ENCODE measurements at regions not wholly inside any gene's neighbourhood (a gene's known extent, or its start where the extent isn't known, plus 50 kb on each side); places are given as distances from the start of the nearest gene placed in this dataset.

- Histone ChIP-seq H3K27me3 (ENCODE audit: insufficient read depth, low read length) (no peaks in the 10 kb centered on the region), H3K27ac (ENCODE audit: low read depth, low read length) (no peak overlapping the region), H4K12ac (ENCODE audit: low read depth, low read length) (no peak overlapping the region), H3K4ac (ENCODE audit: low read depth, low read length) (no peak overlapping the region), H4K8ac (ENCODE audit: low read depth, low read length) (no peak overlapping the region), H3K79me2 (ENCODE audit: control insufficient read depth, insufficient read depth, low read length, poor library complexity) (no peaks in the 10 kb centered on the region), H2BK120ac (ENCODE audit: insufficient read depth, low read length, poor library complexity) (no peak overlapping the region), H3K4me3 (ENCODE audit: low read depth, low read length) (no peak overlapping the region), H3K4me2 (ENCODE audit: low read length) (no peak overlapping the region), H2BK12ac (ENCODE audit: low read length) (no peak overlapping the region), H3K36me3 (ENCODE audit: control insufficient read depth in 1 of 2, insufficient read depth in 2 of 2, low read length in 2 of 2) (no peaks in the 10 kb centered on the region), H3K9me3 (ENCODE audit: insufficient read depth, low read depth, low read length) (no peaks in the 10 kb centered on the region), H2BK5ac (ENCODE audit: low read depth, low read length, poor library complexity) (no peak overlapping the region), H3K79me1 (ENCODE audit: low read length) (no peaks in the 10 kb centered on the region), H3K23ac (ENCODE audit: low read length) (no peak overlapping the region), H4K91ac (ENCODE audit: low read depth, low read length) (no peak overlapping the region), H3K4me1 (ENCODE audit: control insufficient read depth in 1 of 2, insufficient read depth in 2 of 2, low read length in 2 of 2) (no peaks in the 10 kb centered on the region), H2AK5ac (ENCODE audit: low read length) (no peak overlapping the region), H3K14ac (ENCODE audit: low read length) (no peak overlapping the region), H3K9ac (ENCODE audit: low read length) (no peak overlapping the region), H2AFZ (ENCODE audit: insufficient read depth, low read length, poor library complexity) (no peak overlapping the region), H3K18ac (ENCODE audit: low read length) (no peak overlapping the region)
- no CpG with 5 or more reads among the region's 2 CpGs for WGBS (ENCODE audit: extremely low coverage, insufficient coverage, insufficient read length)
- no peak for DNase-seq
These were observed 443.0 kb downstream of the COL12A1 start for GRCh38 chr6:74762841-74763240.

GRCh38 chr6:74757813-74758212 is 448.0 kb downstream of the COL12A1 start:
- Histone ChIP-seq H3K27ac (ENCODE audit: low read depth, low read length) (no peak overlapping the region), H3K36me3 (ENCODE audit: control insufficient read depth in 1 of 2, insufficient read depth in 2 of 2, low read length in 2 of 2) (no peaks in the 10 kb centered on the region), H3K9ac (ENCODE audit: low read length) (no peak overlapping the region), H3K18ac (ENCODE audit: low read length) (no peak overlapping the region), H3K14ac (ENCODE audit: low read length) (no peak overlapping the region), H3K4ac (ENCODE audit: low read depth, low read length) (no peak overlapping the region), H4K8ac (ENCODE audit: low read depth, low read length) (no peak overlapping the region), H2AK5ac (ENCODE audit: low read length) (no peak overlapping the region), H3K4me1 (ENCODE audit: control insufficient read depth in 1 of 2, insufficient read depth in 2 of 2, low read length in 2 of 2) (no peaks in the 10 kb centered on the region), H3K79me2 (ENCODE audit: control insufficient read depth, insufficient read depth, low read length, poor library complexity) (no peaks in the 10 kb centered on the region), H2BK12ac (ENCODE audit: low read length) (no peak overlapping the region), H3K27me3 (ENCODE audit: insufficient read depth, low read length) (no peaks in the 10 kb centered on the region), H3K9me3 (ENCODE audit: insufficient read depth, low read depth, low read length) (no peaks in the 10 kb centered on the region), H2BK120ac (ENCODE audit: insufficient read depth, low read length, poor library complexity) (no peak overlapping the region), H2BK5ac (ENCODE audit: low read depth, low read length, poor library complexity) (no peak overlapping the region), H2AFZ (ENCODE audit: insufficient read depth, low read length, poor library complexity) (no peak overlapping the region), H4K91ac (ENCODE audit: low read depth, low read length) (no peak overlapping the region), H3K79me1 (ENCODE audit: low read length) (no peaks in the 10 kb centered on the region), H3K4me2 (ENCODE audit: low read length) (no peak overlapping the region), H3K23ac (ENCODE audit: low read length) (no peak overlapping the region), H4K12ac (ENCODE audit: low read depth, low read length) (no peak overlapping the region), H3K4me3 (ENCODE audit: low read depth, low read length) (no peak overlapping the region)
- WGBS (ENCODE audit: extremely low coverage, insufficient coverage, insufficient read length), result no CpG with 5 or more reads among the region's 1 CpG
- DNase-seq, result no peak

GRCh38 chr6:74756923-74757322 is 448.9 kb downstream of the COL12A1 start:
- no CpG with 5 or more reads among the region's 2 CpGs for WGBS (ENCODE audit: extremely low coverage, insufficient coverage, insufficient read length)

GRCh38 chr6:74755778-74756177 is 450.1 kb downstream of the COL12A1 start:
- Histone ChIP-seq H3K4me3 (ENCODE audit: low read depth, low read length) (no peak overlapping the region), H4K12ac (ENCODE audit: low read depth, low read length) (no peak overlapping the region), H3K79me2 (ENCODE audit: control insufficient read depth, insufficient read depth, low read length, poor library complexity) (no peaks in the 10 kb centered on the region), H3K79me1 (ENCODE audit: low read length) (no peaks in the 10 kb centered on the region), H2AK5ac (ENCODE audit: low read length) (no peak overlapping the region), H3K23ac (ENCODE audit: low read length) (no peak overlapping the region), H4K91ac (ENCODE audit: low read depth, low read length) (no peak overlapping the region), H3K4me2 (ENCODE audit: low read length) (no peak overlapping the region), H2BK120ac (ENCODE audit: insufficient read depth, low read length, poor library complexity) (no peak overlapping the region), H3K9ac (ENCODE audit: low read length) (no peak overlapping the region), H3K4me1 (ENCODE audit: control insufficient read depth in 1 of 2, insufficient read depth in 2 of 2, low read length in 2 of 2) (no peaks in the 10 kb centered on the region), H3K27me3 (ENCODE audit: insufficient read depth, low read length) (no peaks in the 10 kb centered on the region), H2AFZ (ENCODE audit: insufficient read depth, low read length, poor library complexity) (no peak overlapping the region), H3K36me3 (ENCODE audit: control insufficient read depth in 1 of 2, insufficient read depth in 2 of 2, low read length in 2 of 2) (no peaks in the 10 kb centered on the region), H3K27ac (ENCODE audit: low read depth, low read length) (no peak overlapping the region), H3K4ac (ENCODE audit: low read depth, low read length) (no peak overlapping the region), H2BK12ac (ENCODE audit: low read length) (no peak overlapping the region), H3K18ac (ENCODE audit: low read length) (no peak overlapping the region), H3K14ac (ENCODE audit: low read length) (no peak overlapping the region), H3K9me3 (ENCODE audit: insufficient read depth, low read depth, low read length) (no peaks in the 10 kb centered on the region), H2BK5ac (ENCODE audit: low read depth, low read length, poor library complexity) (no peak overlapping the region), H4K8ac (ENCODE audit: low read depth, low read length) (no peak overlapping the region)
- DNase-seq, result no peak
- no CpG with 5 or more reads among the region's 2 CpGs for WGBS (ENCODE audit: extremely low coverage, insufficient coverage, insufficient read length)

More at GRCh38 chr6:74756923-74757322, 448.9 kb downstream of the COL12A1 start:
- H4K91ac ChIP-seq (ENCODE audit: low read depth, low read length), result no peak overlapping the region
- no peak overlapping the region for H3K4ac ChIP-seq (ENCODE audit: low read depth, low read length)
- no peak overlapping the region for H4K8ac ChIP-seq (ENCODE audit: low read depth, low read length)
- H2BK12ac ChIP-seq (ENCODE audit: low read length), result no peak overlapping the region
- no peak overlapping the region for H2BK120ac ChIP-seq (ENCODE audit: insufficient read depth, low read length, poor library complexity)
- H3K18ac ChIP-seq (ENCODE audit: low read length), result no peak overlapping the region
- no peak overlapping the region for H2AFZ ChIP-seq (ENCODE audit: insufficient read depth, low read length, poor library complexity)
- no peak overlapping the region for H2BK5ac ChIP-seq (ENCODE audit: low read depth, low read length, poor library complexity)
- H3K4me1 ChIP-seq (ENCODE audit: control insufficient read depth in 1 of 2, insufficient read depth in 2 of 2, low read length in 2 of 2), result no peaks in the 10 kb centered on the region
- H3K4me3 ChIP-seq (ENCODE audit: low read depth, low read length), result no peak overlapping the region
- DNase-seq, result no peak
- no peak overlapping the region for H4K12ac ChIP-seq (ENCODE audit: low read depth, low read length)
- no peak overlapping the region for H3K23ac ChIP-seq (ENCODE audit: low read length)
- H3K27me3 ChIP-seq (ENCODE audit: insufficient read depth, low read length), result no peaks in the 10 kb centered on the region
- no peak overlapping the region for H2AK5ac ChIP-seq (ENCODE audit: low read length)
- H3K27ac ChIP-seq (ENCODE audit: low read depth, low read length), result no peak overlapping the region
- no peak overlapping the region for H3K9ac ChIP-seq (ENCODE audit: low read length)
- H3K14ac ChIP-seq (ENCODE audit: low read length), result no peak overlapping the region
- H3K79me2 ChIP-seq (ENCODE audit: control insufficient read depth, insufficient read depth, low read length, poor library complexity), result no peaks in the 10 kb centered on the region
- H3K4me2 ChIP-seq (ENCODE audit: low read length), result no peak overlapping the region
- no peaks in the 10 kb centered on the region for H3K36me3 ChIP-seq (ENCODE audit: control insufficient read depth in 1 of 2, insufficient read depth in 2 of 2, low read length in 2 of 2)
- no peaks in the 10 kb centered on the region for H3K9me3 ChIP-seq (ENCODE audit: insufficient read depth, low read depth, low read length)
- H3K79me1 ChIP-seq (ENCODE audit: low read length), result no peaks in the 10 kb centered on the region
